ENCODE measurements at regions not wholly inside any gene's neighbourhood (a gene's known extent, or its start where the extent isn't known, plus 50 kb on each side); places are given as distances from the start of the nearest gene placed in this dataset.

- no peak for TF ChIP-seq EZH2phosphoT487 (IDR thresholded peaks at IDR 0.05; ENCODE audit: low read depth)
- no peak for TF ChIP-seq CTCF (IDR thresholded peaks at IDR 0.05; ENCODE audit: low read depth, low read length)
- Histone ChIP-seq H3K4me3 (ENCODE audit: low read length) (no peak overlapping the region), H3K9me3 (ENCODE audit: insufficient read depth, low read length) (no peaks in the 10 kb centered on the region), H3K4me1 (ENCODE audit: low read length) (no peaks in the 10 kb centered on the region), H3K36me3 (replicated peaks; ENCODE audit: low read depth, low read length) (no peaks in the 10 kb centered on the region), H3K27ac (ENCODE audit: low read length) (no peak overlapping the region), H3K79me2 (ENCODE audit: low read length) (no peaks in the 10 kb centered on the region), H4K20me1 (ENCODE audit: insufficient read depth, low read length) (no peaks in the 10 kb centered on the region), H3K9ac (ENCODE audit: low read length) (no peak overlapping the region), H3K27me3 (ENCODE audit: low read depth, low read length) (no peaks in the 10 kb centered on the region), H3K4me2 (ENCODE audit: low read length) (no peak overlapping the region), H2AFZ (ENCODE audit: low read depth, low read length) (no peak overlapping the region)
Observed at GRCh38 chr13:27014406-27015359, 156.9 kb downstream of the USP12 start.

GRCh38 chr13:27012482-27013197 is 159.0 kb downstream of the USP12 start:
- no peaks in the 10 kb centered on the region for H3K27me3 ChIP-seq (ENCODE audit: low read depth, low read length)
- H3K27ac ChIP-seq (ENCODE audit: low read length), result no peak overlapping the region
- no peak overlapping the region for H3K9ac ChIP-seq (ENCODE audit: low read length)

GRCh38 chr13:27011661-27012060 is 159.9 kb downstream of the USP12 start:
- TF ChIP-seq CTCF (IDR thresholded peaks at IDR 0.05; ENCODE audit: low read depth, low read length) (no peak), EZH2phosphoT487 (IDR thresholded peaks at IDR 0.05; ENCODE audit: low read depth) (no peak)
- H3K9ac ChIP-seq (ENCODE audit: low read length), result no peak overlapping the region
- no peaks in the 10 kb centered on the region for H3K9me3 ChIP-seq (ENCODE audit: insufficient read depth, low read length)
- H3K4me1 ChIP-seq (ENCODE audit: low read length), result no peaks in the 10 kb centered on the region
- H3K4me3 ChIP-seq (ENCODE audit: low read length), result no peak overlapping the region
- H2AFZ ChIP-seq (ENCODE audit: low read depth, low read length), result no peak overlapping the region
- H3K4me2 ChIP-seq (ENCODE audit: low read length), result no peak overlapping the region
- H3K27me3 ChIP-seq (ENCODE audit: low read depth, low read length), result no peaks in the 10 kb centered on the region
- H4K20me1 ChIP-seq (ENCODE audit: insufficient read depth, low read length), result no peaks in the 10 kb centered on the region
- H3K27ac ChIP-seq (ENCODE audit: low read length), result no peak overlapping the region
- H3K36me3 ChIP-seq (replicated peaks; ENCODE audit: low read depth, low read length), result no peaks in the 10 kb centered on the region
- H3K79me2 ChIP-seq (ENCODE audit: low read length), result no peaks in the 10 kb centered on the region

More at GRCh38 chr13:27012482-27013197, 159.0 kb downstream of the USP12 start:
- Histone ChIP-seq H3K4me2 (ENCODE audit: low read length) (no peak overlapping the region), H3K36me3 (replicated peaks; ENCODE audit: low read depth, low read length) (no peaks in the 10 kb centered on the region), H4K20me1 (ENCODE audit: insufficient read depth, low read length) (no peaks in the 10 kb centered on the region), H3K9me3 (ENCODE audit: insufficient read depth, low read length) (no peaks in the 10 kb centered on the region), H3K4me1 (ENCODE audit: low read length) (no peaks in the 10 kb centered on the region), H2AFZ (ENCODE audit: low read depth, low read length) (no peak overlapping the region), H3K79me2 (ENCODE audit: low read length) (no peaks in the 10 kb centered on the region), H3K4me3 (ENCODE audit: low read length) (no peak overlapping the region)
- TF ChIP-seq CTCF (IDR thresholded peaks at IDR 0.05; ENCODE audit: low read depth, low read length) (no peak), EZH2phosphoT487 (IDR thresholded peaks at IDR 0.05; ENCODE audit: low read depth) (no peak)

- TF ChIP-seq EZH2phosphoT487 (IDR thresholded peaks at IDR 0.05; ENCODE audit: low read depth), result no peak
- TF ChIP-seq CTCF (IDR thresholded peaks at IDR 0.05; ENCODE audit: low read depth, low read length), result no peak
- H4K20me1 ChIP-seq (ENCODE audit: insufficient read depth, low read length), result no peaks in the 10 kb centered on the region
- no peaks in the 10 kb centered on the region for H3K9me3 ChIP-seq (ENCODE audit: insufficient read depth, low read length)
- H3K4me2 ChIP-seq (ENCODE audit: low read length), result no peak overlapping the region
- H3K36me3 ChIP-seq (replicated peaks; ENCODE audit: low read depth, low read length), result no peaks in the 10 kb centered on the region
- no peaks in the 10 kb centered on the region for H3K79me2 ChIP-seq (ENCODE audit: low read length)
- H3K4me1 ChIP-seq (ENCODE audit: low read length), result no peaks in the 10 kb centered on the region
- H3K27ac ChIP-seq (ENCODE audit: low read length), result no peak overlapping the region
- no peaks in the 10 kb centered on the region for H3K27me3 ChIP-seq (ENCODE audit: low read depth, low read length)
- no peak overlapping the region for H3K4me3 ChIP-seq (ENCODE audit: low read length)
- H3K9ac ChIP-seq (ENCODE audit: low read length), result no peak overlapping the region
- H2AFZ ChIP-seq (ENCODE audit: low read depth, low read length), result no peak overlapping the region
Observed at GRCh38 chr13:27008733-27009132, 162.9 kb downstream of the USP12 start.

All from OCI-LY3 (cell line).